ENCODE measurements at regions not wholly inside any gene's neighbourhood (a gene's known extent, or its start where the extent isn't known, plus 50 kb on each side); places are given as distances from the start of the nearest gene placed in this dataset.

GRCh38 chr11:33646629-33647028 lies 54.0 kb downstream of the C11orf91 start:
- DNase-seq = no peak

DNA sequence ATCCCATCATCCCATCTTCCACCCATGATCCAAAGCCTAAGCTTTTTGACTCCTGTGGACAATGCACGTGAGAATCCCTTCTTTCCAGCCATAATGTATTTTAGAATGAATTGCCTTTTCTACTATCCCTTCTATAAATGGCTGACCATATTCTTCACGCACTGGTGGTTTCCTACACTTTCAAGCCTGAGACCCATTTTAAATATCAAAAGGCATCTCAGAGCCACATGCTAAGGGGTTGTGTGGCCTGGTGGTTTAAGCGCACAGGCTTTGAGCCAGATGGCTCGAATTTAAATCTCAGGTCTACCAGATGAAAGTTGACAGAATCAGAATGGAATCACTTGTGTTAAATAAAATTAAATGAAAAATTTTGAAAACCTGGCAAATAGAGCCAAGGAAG lies 54.5 kb downstream of the C11orf91 start:
- no peak for DNase-seq

DNA sequence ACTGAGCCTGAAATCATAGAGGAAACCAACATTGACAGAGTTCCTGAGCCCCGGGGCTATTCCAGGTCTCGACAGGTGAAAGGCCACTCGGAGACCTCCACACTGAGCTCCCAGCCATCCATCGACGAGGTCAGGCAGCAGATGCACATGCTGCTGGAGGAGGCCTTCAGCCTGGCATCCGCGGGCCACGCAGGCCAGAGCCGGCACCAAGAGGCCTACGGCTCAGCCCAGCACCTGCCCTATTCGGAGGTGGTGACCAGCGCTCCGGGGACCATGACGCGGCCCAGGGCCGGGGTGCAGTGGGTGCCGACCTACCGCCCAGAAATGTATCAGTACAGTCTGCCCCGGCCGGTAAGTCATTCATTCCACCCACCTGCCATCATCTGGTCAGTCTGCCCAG lies 54.9 kb downstream of the C11orf91 start:
- DNase-seq = no peak

GRCh38 chr11:33643167-33643824 lies 57.3 kb downstream of the C11orf91 start:
- no peak for DNase-seq

- DNase-seq = no peak
Measured at GRCh38 chr11:33642461-33643166, 58.0 kb downstream of the C11orf91 start.

- DNase-seq = no peak
Measured at GRCh38 chr11:33640730-33641371, 59.8 kb downstream of the C11orf91 start.

DNA sequence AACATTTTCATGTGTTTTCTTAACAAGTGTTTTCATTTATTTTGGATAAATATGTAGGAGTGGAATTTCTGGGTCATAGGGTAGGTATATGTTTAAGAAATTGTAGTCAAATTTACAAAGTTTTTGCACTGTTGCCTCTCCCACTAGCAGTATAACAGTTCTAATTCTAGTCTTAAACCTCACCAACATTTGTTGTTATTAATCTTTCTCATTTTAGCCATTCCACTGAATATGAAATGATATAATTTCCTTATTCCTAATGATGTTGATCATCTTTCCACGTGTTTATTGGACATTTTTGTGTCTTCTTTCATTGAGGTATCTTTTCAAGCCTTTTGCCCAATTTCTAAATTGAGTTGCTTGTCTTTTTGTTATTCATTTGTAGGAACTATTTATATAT lies 62.0 kb downstream of the C11orf91 start:
- no peak for DNase-seq

DNA sequence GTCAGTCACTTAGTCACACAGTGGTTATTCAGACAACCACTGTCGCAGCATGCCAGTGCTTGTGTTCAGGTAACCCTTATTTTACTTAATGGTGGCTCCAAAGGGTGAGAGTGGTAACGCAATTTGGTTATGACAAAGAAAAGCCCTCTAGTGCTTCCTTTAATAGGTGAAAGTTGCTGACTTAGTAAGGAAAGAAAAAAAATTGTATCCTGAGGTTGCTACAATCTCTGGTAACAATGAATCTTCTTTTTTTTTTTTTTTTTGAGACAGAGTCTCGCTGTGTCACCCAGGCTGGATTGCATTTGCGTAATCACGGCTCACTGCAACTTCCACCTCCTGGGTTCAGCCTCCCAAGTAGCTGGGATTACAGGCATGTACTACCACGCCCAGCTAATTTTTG lies 64.5 kb downstream of the C11orf91 start:
- no peak for DNase-seq

- DNase-seq = no peak
Measured at GRCh38 chr11:33635161-33635560, 65.5 kb downstream of the C11orf91 start.

- DNase-seq = no peak
Measured at GRCh38 chr11:33634291-33634834, 66.3 kb downstream of the C11orf91 start.

DNA sequence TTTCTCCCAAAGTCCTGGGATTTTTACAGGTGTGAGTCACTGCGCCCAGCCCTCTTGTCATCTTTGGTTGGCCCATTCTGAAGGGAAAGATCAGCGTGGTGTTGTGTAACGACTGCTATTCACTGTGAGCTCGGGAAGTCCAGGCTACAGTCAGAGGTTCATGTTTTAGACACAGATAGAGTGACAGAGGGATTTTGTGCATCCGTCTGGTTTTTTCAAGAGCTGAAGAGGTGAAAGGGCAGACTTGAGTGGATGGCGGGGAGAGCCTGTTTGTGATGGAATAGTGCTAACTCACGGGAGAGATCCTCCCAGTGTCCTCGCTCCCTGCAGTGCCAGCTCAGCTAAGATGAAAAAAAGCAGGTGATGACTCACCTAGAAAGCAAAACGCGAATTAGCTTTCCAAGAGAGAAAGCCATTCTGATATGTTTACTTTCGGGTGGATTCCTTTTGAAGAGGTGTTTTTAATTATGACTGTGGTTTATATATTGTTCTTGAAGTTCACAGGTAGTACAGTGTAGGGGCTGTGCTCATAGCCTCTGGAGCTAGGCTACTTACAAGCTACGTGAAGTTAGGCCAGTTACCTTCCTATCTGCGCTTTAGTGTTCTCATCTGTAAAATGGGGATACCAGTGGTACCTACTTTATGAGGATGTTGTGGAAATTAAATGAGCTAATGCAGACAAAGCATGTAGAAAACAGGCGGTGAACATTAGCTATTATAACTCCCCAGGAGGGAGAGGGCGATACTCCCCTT lies 67.2 kb downstream of the C11orf91 start:
- no peak for DNase-seq

GRCh38 chr11:33631749-33632091 lies 68.9 kb downstream of the C11orf91 start:
- no peak for DNase-seq

DNA sequence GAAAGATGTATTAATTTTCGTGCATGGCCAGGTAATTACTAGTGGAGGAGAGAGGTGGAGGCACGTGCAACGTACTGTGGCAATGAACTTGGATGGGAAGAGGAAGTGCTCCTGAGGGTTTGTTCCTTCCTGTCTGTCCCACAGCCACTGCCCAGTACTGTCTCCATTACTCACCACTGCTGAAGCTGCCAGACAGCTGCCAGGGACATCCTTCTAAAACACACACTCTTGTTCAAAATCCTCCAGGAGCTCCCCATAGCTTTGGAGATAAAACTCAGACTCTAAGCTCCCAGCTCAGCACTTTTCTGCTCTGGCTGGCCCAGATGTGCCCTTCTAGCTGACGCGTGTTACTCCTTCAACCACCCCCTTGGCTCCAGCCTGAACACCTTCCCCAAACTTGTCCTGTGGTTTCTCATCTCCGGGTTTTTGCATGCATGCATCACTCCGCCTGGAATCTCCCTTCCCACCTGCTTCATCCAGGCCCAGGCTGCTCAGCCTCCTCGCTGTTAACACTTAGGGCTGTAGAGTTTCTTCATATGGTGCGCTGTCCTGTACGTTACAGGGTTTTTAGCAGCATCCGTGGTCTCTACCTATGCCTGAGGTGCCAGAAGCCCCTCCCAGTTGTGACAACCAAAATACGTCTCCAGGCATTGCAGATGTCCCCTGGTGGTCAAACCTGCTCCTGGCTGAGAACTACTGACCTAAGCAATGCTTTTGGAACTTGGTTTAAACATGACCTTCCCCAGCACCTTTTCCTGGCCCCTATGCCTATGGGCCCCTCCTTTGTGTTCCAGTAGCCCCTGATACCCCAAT lies 69.5 kb downstream of the C11orf91 start:
- DNase-seq = no peak

DNA sequence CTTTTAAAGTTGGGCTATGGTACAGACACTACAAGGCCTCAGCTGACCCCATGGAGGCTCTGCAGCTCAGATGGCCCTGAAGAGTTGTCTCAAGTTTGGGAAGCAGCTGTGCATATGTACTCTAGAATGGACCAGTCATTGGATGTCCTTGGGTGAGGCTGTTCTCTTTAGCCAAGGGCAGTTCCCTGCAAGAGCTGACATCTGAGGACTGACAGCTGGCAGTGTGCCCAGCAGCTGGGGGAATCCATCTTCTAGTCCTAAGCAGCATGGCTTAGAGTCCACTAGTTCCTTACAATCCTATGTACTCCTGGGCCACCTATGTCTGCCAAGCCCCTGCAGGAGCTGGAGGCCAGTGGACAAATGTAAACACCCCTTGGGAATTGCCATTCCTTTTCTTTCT lies 76.5 kb downstream of the C11orf91 start:
- no peak for DNase-seq

GRCh38 chr11:33622806-33623205 lies 77.8 kb downstream of the C11orf91 start:
- no peak for DNase-seq

DNA sequence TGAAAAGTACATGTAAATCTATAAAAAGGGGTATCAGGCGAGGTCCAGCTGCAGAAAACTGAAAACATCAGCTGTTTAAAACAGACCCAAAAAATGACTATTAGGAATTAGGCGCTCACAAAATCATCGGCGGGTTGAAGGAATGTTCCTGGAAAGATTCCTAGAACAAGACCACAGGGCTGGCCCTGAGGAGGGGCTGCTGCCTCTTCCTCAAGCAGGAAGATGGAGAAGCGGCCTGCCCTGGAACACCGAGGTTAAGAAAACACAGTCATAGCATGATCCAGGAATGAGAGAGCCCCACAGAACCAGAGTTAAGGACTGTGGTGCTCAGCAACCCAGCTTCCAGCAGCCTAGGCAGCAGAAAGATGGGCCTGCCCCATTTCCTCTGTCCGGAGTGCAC lies 78.4 kb downstream of the C11orf91 start:
- no peak for DNase-seq

DNA sequence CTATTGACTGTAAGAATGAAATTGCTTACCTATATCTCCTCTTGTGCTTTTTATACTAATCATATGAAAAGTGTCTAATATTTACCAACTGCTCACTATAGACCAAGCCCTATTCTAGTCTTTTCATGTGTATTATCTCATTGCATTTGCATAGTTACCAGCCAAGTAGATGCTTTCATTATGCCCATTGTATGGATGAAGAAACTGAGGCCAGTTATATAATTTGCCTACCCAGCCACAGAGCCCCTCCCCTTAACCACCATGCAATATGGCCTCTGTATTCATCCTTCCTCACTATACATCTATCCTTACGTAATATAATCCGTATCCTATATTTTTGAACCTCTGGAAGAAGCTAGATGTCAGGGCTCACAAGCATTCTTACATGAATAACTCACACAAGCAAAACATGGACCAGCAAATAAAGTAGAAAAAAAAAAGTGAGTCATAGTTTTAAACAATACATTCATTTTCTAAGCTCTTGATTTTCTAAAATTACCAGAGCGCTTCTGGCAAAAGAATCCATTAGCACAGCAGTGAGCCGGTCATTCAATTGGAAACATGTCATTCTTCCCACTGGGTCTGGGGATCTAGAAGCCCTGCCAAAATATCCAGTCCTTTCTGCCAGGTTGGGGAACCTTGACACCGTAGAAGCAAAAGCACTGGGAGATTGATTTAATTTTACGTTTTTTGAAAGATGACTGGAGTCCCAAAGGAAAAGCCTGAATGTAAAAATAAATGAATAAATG lies 80.0 kb downstream of the C11orf91 start:
- no peak for DNase-seq

GRCh38 chr11:33618956-33619355 lies 81.7 kb downstream of the C11orf91 start:
- no peak for DNase-seq

DNA sequence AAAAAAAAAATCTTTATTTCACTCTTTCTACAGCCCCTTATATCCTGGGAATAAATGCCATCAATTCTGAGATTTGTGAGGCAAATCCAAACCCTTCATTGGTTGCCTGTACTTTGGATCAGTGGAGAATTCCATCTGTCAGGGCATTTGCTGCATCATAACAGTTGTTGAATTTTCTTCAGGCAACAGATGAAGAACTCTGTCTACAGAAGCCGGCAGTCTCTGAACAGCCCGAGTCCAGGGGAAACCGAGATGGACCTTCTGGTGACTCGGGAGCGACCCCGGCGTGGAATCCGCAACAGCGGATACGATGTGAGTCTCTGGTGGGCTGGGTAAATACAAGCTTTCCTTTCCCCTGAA lies 82.3 kb downstream of the C11orf91 start:
- DNase-seq = no peak

GRCh38 chr11:33617672-33618350 lies 82.8 kb downstream of the C11orf91 start:
- no peak for DNase-seq

All from left kidney (tissue), 1 donor.